GM12801 (cell line): ENCODE measurements at regions not wholly inside any gene's neighbourhood (a gene's known extent, or its start where the extent isn't known, plus 50 kb on each side); places are given as distances from the start of the nearest gene placed in this dataset.

Source experiments
- CTCF ChIP-seq: IDR thresholded peaks from one replicate; pipeline ENCODE4 v1.5.1; 2011; ENCODE audit warnings: control low read depth; ENCODE audit not compliant: insufficient read length; ENCODE audit errors: extremely low read depth

GRCh38 chr2:120888851-120889250 lies 153.2 kb downstream of the GLI2 start:
- no peak for TF ChIP-seq CTCF

- no peak for TF ChIP-seq CTCF
These were observed 154.3 kb downstream of the GLI2 start for GRCh38 chr2:120889936-120890335.

GRCh38 chr2:120890566-120891360 lies 155.1 kb downstream of the GLI2 start:
- no peak for TF ChIP-seq CTCF

- no peak for TF ChIP-seq CTCF
These were observed 156.8 kb downstream of the GLI2 start for GRCh38 chr2:120892271-120892966.

- no peak for TF ChIP-seq CTCF
These were observed 157.4 kb downstream of the GLI2 start for GRCh38 chr2:120892967-120893667.

GRCh38 chr2:120893811-120894584 lies 158.3 kb downstream of the GLI2 start:
- no peak for TF ChIP-seq CTCF

- TF ChIP-seq CTCF: no peak
These were observed 159.3 kb downstream of the GLI2 start for GRCh38 chr2:120894966-120895365.
